GM19025 (cell line): ENCODE measurements at regions not wholly inside any gene's neighbourhood (a gene's known extent, or its start where the extent isn't known, plus 50 kb on each side); places are given as distances from the start of the nearest gene placed in this dataset.
"Not testable (repeated sequence)": the region's sequence is repeated elsewhere in the genome, so short reads cannot be mapped to it uniquely, and the experiment has no call there.

ENCODE experiments used
- ATAC-seq: cut with Tn5 transposase; IDR thresholded peaks from one replicate; pipeline ENCODE4 v1.9.1; 2021; ENCODE audit warnings: mild to moderate bottlenecking, low read depth, moderate library complexity; ENCODE audit not compliant: unreplicated experiment

GRCh38 chr12:42892702-42893551, 303.4 kb upstream of the PRICKLE1 start:
- ATAC-seq, result no peak

GRCh38 chr12:42887657-42888056, 298.1 kb upstream of the PRICKLE1 start:
- ATAC-seq, result no peak

- ATAC-seq, result no peak
Measured at GRCh38 chr12:42886160-42886559, 296.6 kb upstream of the PRICKLE1 start.

- ATAC-seq, result no peak
Measured at GRCh38 chr12:42885677-42886076, 296.1 kb upstream of the PRICKLE1 start.

GRCh38 chr12:42884116-42884515, 294.6 kb upstream of the PRICKLE1 start:
- no peak for ATAC-seq

- no peak for ATAC-seq
Measured at GRCh38 chr12:42873401-42873800, 283.9 kb upstream of the PRICKLE1 start.

DNA sequence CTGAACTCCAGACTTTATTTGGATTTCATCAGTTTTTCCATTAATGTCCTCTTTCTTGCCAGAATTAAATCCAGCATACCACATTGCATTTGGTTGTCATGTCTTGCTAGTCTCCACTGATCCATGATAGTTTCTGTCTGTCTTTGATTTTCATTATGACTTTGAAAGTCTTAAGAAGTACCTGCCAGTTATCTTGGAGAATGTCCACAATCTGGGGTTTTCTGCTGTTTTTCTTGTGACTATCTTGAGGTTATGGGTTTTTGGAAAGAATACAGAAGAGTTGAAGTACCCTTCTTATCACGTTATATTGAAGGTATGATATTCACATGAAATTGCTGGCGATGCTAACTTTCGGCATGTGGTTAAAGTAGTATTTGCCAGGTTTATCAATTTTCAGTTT, 282.3 kb upstream of the PRICKLE1 start:
- no peak for ATAC-seq

GRCh38 chr12:42868291-42868690, 278.7 kb upstream of the PRICKLE1 start:
- ATAC-seq, result no peak

DNA sequence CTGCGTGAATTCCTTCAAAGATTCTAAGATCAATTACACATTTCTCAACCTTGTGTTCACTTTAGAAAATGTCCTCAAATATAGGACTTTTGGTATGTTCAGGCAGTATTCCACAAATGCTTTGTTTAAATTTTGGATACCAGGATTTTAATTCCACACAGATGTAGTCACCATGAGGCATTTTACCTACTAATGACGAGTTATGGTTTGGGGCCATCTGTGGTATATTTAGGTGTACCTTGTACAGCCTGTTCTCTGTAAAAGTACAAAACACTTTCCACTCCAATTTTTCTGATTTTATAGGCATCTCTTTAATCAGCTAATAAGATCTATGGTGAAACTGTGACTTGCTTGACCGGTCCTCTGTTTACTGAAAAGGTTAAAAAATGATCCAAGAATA, 275.7 kb upstream of the PRICKLE1 start:
- ATAC-seq, result no peak

GRCh38 chr12:42862055-42862454, 272.5 kb upstream of the PRICKLE1 start:
- no peak for ATAC-seq

GRCh38 chr12:42860331-42860730, 270.8 kb upstream of the PRICKLE1 start:
- ATAC-seq, result not testable (repeated sequence)

DNA sequence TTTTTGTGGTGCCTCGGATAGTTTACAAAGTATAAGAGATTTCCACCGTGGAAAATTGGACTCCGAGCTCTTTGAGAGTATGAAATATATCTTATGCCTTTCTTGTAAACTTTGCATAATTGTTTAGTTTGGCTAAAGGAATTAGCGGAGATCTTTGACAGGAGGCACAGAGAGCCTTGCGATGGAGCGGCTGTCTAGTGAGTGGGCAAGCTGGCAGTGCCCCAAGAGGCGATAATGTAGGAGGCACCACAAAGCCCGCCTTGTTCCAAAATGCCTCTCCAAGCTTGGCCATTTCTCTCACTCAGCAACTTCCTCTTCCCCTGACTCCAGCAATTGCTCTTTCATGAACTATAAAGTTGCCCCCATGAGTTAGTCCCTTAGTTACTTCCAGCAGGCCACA, 270.1 kb upstream of the PRICKLE1 start:
- no peak for ATAC-seq

DNA sequence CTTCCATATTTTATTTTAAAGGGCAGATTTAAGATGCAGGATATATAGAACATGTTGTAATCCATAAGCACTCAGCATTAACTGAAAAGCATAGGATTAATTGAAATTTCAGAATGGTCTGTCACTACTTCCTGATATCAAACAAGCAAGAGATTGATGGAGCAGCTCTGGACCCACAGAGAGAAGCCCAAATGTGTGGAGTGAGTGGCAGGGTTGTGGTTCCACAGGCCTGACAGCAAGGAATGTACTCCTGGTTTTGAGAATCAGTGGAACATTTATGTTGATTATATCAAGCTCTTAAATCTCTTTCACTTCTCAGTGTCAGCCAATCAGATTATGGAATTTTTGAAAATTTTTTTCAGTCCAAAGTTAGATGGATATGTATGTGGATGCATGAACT, 267.6 kb upstream of the PRICKLE1 start:
- ATAC-seq, result no peak

- ATAC-seq, result no peak
Measured at GRCh38 chr12:42855362-42855950, 265.9 kb upstream of the PRICKLE1 start.

DNA sequence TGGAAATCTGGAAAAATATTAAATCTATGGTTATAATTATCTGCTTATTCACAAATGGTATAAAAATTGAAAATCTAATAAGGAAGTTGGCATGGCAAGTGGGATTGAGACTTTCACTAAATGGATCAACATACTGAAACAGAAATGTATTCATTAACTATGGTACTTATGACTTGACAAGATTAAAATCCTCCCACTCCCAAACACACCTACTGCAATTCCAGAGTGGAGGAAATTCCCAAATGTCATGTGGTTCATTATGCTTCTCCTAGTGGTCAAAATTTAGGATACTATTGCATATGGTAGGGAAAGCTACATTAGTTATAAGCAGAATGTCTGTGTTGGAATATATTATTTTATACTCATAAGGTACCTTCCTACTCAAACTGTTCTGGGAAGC, 265.3 kb upstream of the PRICKLE1 start:
- ATAC-seq, result no peak

GRCh38 chr12:42854208-42854607, 264.7 kb upstream of the PRICKLE1 start:
- no peak for ATAC-seq

DNA sequence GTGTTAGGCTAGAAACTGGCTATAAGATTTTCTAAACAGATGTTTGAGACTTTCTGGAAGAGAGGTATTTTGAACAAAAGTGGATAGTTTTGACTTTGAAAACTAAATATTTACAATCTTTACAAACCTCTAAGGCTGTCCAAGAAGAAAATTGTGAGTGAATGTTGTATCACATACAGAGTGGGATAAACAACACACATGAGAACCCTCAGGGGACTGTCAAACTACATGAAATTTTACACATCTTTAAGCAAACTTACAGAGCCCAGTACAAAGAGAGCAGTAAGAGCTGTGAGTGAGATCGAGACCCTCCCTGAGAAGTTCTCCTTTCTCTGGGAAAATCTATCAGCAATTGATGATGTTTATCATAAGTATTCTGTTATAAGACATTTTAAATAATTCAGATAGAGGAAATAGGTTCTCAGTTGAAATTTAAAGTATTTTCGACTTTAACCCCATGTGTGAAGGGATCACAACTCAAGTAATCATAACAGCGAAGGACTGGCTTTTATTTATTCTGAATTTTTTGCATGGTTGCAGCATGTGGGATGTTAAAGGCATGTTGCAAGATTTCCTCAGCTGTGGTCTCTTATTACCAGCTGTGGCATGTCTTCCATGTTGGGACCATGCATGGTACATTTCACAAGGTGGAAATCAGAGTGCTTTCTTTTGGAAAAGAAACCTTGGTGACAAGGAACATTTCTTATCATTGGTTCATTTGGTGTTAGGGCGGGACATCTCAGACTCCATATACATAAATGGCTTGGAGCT, 264.0 kb upstream of the PRICKLE1 start:
- ATAC-seq, result no peak

- no peak for ATAC-seq
Measured at GRCh38 chr12:42846782-42847181, 257.2 kb upstream of the PRICKLE1 start.

- ATAC-seq, result no peak
Measured at GRCh38 chr12:42834062-42834461, 244.5 kb upstream of the PRICKLE1 start.

DNA sequence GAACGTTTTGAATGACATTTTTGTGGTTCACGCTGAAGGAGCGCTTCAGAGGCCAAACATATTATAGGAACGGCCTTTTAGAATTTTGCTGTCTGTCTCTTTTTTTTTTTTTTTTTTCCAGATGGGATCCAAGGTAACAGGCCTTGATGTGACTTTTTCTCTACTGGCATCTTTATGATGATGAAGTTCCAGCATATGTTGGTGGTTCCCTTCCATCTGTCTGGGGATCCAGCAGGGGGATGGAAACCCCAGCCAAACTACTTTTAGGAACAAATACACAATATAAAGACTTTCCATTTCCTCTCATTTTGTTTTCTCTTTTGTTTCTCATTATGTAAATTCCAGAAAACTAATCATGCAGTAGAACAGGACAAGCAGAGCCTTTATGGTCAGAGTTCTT, 239.3 kb upstream of the PRICKLE1 start:
- ATAC-seq, result no peak

- no peak for ATAC-seq
Measured at GRCh38 chr12:42824327-42824726, 234.8 kb upstream of the PRICKLE1 start.
